IMR-90 (cell line): ENCODE measurements at regions not wholly inside any gene's neighbourhood (a gene's known extent, or its start where the extent isn't known, plus 50 kb on each side); places are given as distances from the start of the nearest gene placed in this dataset.
A peak's percentile ranks its signal among the peaks of the same experiment; 100 is the strongest.

Experiments
- ATAC-seq: fragments of 200-7000 bp; cut with Tn5 transposase; 2 replicates; pipeline ENCODE4 v1.9.1; 2020; ENCODE audit warnings: low read depth, mild to moderate bottlenecking, moderate library complexity
- BruUV-seq: library from RNA; stranded (reverse); fragments of 400-500 nt; replicated peaks from 2 replicates; lab custom pipeline; 2021; lab: Mats Ljungman, UMichigan
- CTCF ChIA-PET: fragments of 300-600 bp; formaldehyde crosslinking; extraction: SDS; loops from one replicate; lab custom pipeline; 2021; ENCODE audit warnings: antibody characterized with exemption; lab: Yijun Ruan, JAX
- POLR2A ChIA-PET: fragments of 300-600 bp; sonication (Branson Sonifier 250); formaldehyde crosslinking; loops from one replicate; lab custom pipeline; 2022; ENCODE audit warnings: antibody characterized with exemption; ENCODE audit not compliant: unreplicated experiment; lab: Charles Lee
- DNase-seq: peaks from one replicate; pipeline ENCODE4 v3.0.0; 2013
- H2AFZ ChIP-seq: replicated peaks from 2 replicates; pipeline ENCODE3; 2013; ENCODE audit warnings: low read length, mild to moderate bottlenecking; ENCODE audit not compliant: poor library complexity
- H2AK5ac ChIP-seq: 2 replicates; pipeline ENCODE4 v1.6.1; 2013; ENCODE audit warnings: low read depth, low read length, inconsistent platforms
- H2AK9ac ChIP-seq: replicated peaks from 2 replicates; pipeline ENCODE3; 2013; ENCODE audit warnings: mild to moderate bottlenecking, low read depth, low read length, moderate library complexity; ENCODE audit not compliant: poor library complexity
- H2BK120ac ChIP-seq: 2 replicates; pipeline ENCODE4 v1.6.1; 2013; ENCODE audit warnings: low read depth, low read length, inconsistent platforms
- H2BK15ac ChIP-seq: 3 replicates; pipeline ENCODE4 v1.6.1; 2013; ENCODE audit warnings: low read depth, low read length, inconsistent platforms
- H2BK20ac ChIP-seq: 2 replicates; pipeline ENCODE4 v1.6.1; 2013; ENCODE audit warnings: low read depth, mild to moderate bottlenecking, inconsistent platforms, low read length, moderate library complexity
- H2BK5ac ChIP-seq: 2 replicates; pipeline ENCODE4 v1.6.1; 2013; ENCODE audit warnings: mild to moderate bottlenecking, low read depth, low read length, inconsistent platforms; ENCODE audit not compliant: poor library complexity, severe bottlenecking
- H3K14ac ChIP-seq: replicated peaks from 2 replicates; pipeline ENCODE4 v1.6.1; 2013; ENCODE audit warnings: low read depth, low read length, inconsistent platforms
- H3K18ac ChIP-seq: 2 replicates; pipeline ENCODE4 v1.6.1; 2013; ENCODE audit warnings: low read depth, low read length, control low read depth
- H3K23ac ChIP-seq: 2 replicates; pipeline ENCODE4 v1.6.1; 2013; ENCODE audit warnings: low read depth, low read length, inconsistent platforms
- H3K27ac ChIP-seq: 2 replicates; pipeline ENCODE4 v1.5.1; 2013; ENCODE audit warnings: mild to moderate bottlenecking, control low read depth, low read length; ENCODE audit not compliant: insufficient read depth
- H3K27me3 ChIP-seq: 2 replicates; pipeline ENCODE4 v1.6.1; 2013; ENCODE audit warnings: low read length; ENCODE audit not compliant: control insufficient read depth, insufficient read depth
- H3K36me3 ChIP-seq: 2 replicates; pipeline ENCODE4 v1.6.1; 2013; ENCODE audit warnings: low read length, mixed read lengths; ENCODE audit not compliant: control insufficient read depth, insufficient read depth
- H3K4ac ChIP-seq: 2 replicates; pipeline ENCODE4 v1.6.1; 2013; ENCODE audit warnings: low read depth, low read length, inconsistent platforms
- H3K4me1 ChIP-seq: 2 replicates; pipeline ENCODE4 v1.6.1; 2013; ENCODE audit warnings: low read length, mixed read lengths; ENCODE audit not compliant: control insufficient read depth, insufficient read depth
- H3K4me2 ChIP-seq: 2 replicates; pipeline ENCODE4 v1.6.1; 2013; ENCODE audit warnings: low read depth, mild to moderate bottlenecking, control low read depth, low read length, moderate library complexity
- H3K4me3 ChIP-seq: 2 replicates; pipeline ENCODE4 v1.5.1; 2013; ENCODE audit warnings: low read depth, mild to moderate bottlenecking, control low read depth, low read length, moderate library complexity; ENCODE audit not compliant: insufficient read depth
- H3K56ac ChIP-seq: 2 replicates; pipeline ENCODE4 v1.6.1; 2013; ENCODE audit warnings: low read length, inconsistent platforms; ENCODE audit not compliant: insufficient read depth; ENCODE audit errors: extremely low read depth
- H3K79me1 ChIP-seq, 2 experiments: 2 replicates each; pipeline ENCODE4 v1.6.1; 2013; ENCODE audit warnings: low read length in 2 of 2, inconsistent platforms in 1 of 2, low read depth in 1 of 2
- H3K9ac ChIP-seq: 2 replicates; pipeline ENCODE4 v1.6.1; 2013; ENCODE audit warnings: low read depth, low read length, control low read depth
- H3K9me1 ChIP-seq: 2 replicates; pipeline ENCODE4 v1.6.1; 2013; ENCODE audit warnings: low read length, inconsistent platforms; ENCODE audit not compliant: insufficient read depth
- H3K9me3 ChIP-seq: 2 replicates; pipeline ENCODE4 v1.6.1; 2013; ENCODE audit warnings: low read length; ENCODE audit not compliant: control insufficient read depth, insufficient read depth
- H4K20me1 ChIP-seq: 2 replicates; pipeline ENCODE4 v1.6.1; 2013; ENCODE audit warnings: low read length, inconsistent platforms; ENCODE audit not compliant: insufficient read depth
- H4K5ac ChIP-seq: 2 replicates; pipeline ENCODE4 v1.6.1; 2013; ENCODE audit warnings: mild to moderate bottlenecking, low read depth, low read length, control low read depth
- H4K8ac ChIP-seq, 2 experiments: 2 replicates each; pipeline ENCODE4 v1.6.1; 2013; ENCODE audit warnings: low read depth in 2 of 2, low read length in 2 of 2, control low read depth in 1 of 2, inconsistent platforms in 1 of 2
- H4K91ac ChIP-seq: 2 replicates; pipeline ENCODE4 v1.6.1; 2013; ENCODE audit warnings: low read depth, low read length, inconsistent platforms; ENCODE audit not compliant: insufficient read depth
- BHLHE40 ChIP-seq: fragments of 150-350 bp; IDR thresholded peaks from 2 replicates; pipeline ENCODE4 v1.6.1; 2016; ENCODE audit warnings: mild to moderate bottlenecking, low read depth, low read length
- CHD1 ChIP-seq: IDR thresholded peaks from 2 replicates; pipeline ENCODE4 v1.6.1; 2012; ENCODE audit warnings: low read depth, low read length, improper control_type of control experiment
- MAFK ChIP-seq: IDR thresholded peaks from 2 replicates; pipeline ENCODE4 v1.6.1; 2012; ENCODE audit warnings: low read depth, low read length, improper control_type of control experiment
- MXI1 ChIP-seq: IDR thresholded peaks from 2 replicates; pipeline ENCODE4 v1.6.1; 2012; ENCODE audit warnings: low read depth, mild to moderate bottlenecking, low read length, moderate library complexity, borderline replicate concordance
- NFE2L2 ChIP-seq: fragments of 150-350 bp; IDR thresholded peaks from 2 replicates; pipeline ENCODE4 v1.6.1; 2016; ENCODE audit warnings: low read depth, mild to moderate bottlenecking, low read length
- POLR2A ChIP-seq: IDR thresholded peaks from 2 replicates; pipeline ENCODE4 v1.6.1; 2012; ENCODE audit warnings: mild to moderate bottlenecking, low read depth, low read length
- RFX5 ChIP-seq: IDR thresholded peaks from 2 replicates; pipeline ENCODE4 v1.8.0; 2012; ENCODE audit warnings: low read depth, mild to moderate bottlenecking, low read length, moderate library complexity
- SMC3 ChIP-seq: fragments of 150-350 bp; IDR thresholded peaks from 2 replicates; pipeline ENCODE4 v1.6.1; 2016; ENCODE audit warnings: low read depth, mild to moderate bottlenecking, antibody characterized with exemption, low read length, moderate library complexity
- WGBS, 2 experiments: methylation state at CpG; one replicate each; pipeline versions ENCODE4 v1.1.5 to v1.1.7; 2013; ENCODE audit warnings: missing lambda C conversion rate in 2 of 2; ENCODE audit not compliant: insufficient read length in 1 of 2; ENCODE audit errors: extremely low coverage in 2 of 2; 5-methylcytosine and 5-hydroxymethylcytosine counted together
- dilution Hi-C: fragments of 300-500 bp; cut with HindIII; formaldehyde crosslinking; loops from one replicate; pipeline ENCODE4 v1.14.3; 2018; ENCODE audit warnings: low sequenced_read_pairs; ENCODE audit not compliant: unreplicated experiment
- in situ Hi-C: fragments of 300-500 bp; cut with MboI; formaldehyde crosslinking; loops from 3 replicates; pipeline ENCODE4 v1.14.3; 2019; ENCODE audit warnings: low sequenced_read_pairs, inconsistent platforms, mixed read lengths
- intact Hi-C: fragments of 100-400 bp; cut with micrococcal nuclease; formaldehyde crosslinking; loops from 2 replicates; pipeline ENCODE4 v1.10.0; 2022
- TF ChIP-seq, protein P1 (sequence below): fragments of 150-350 bp; IDR thresholded peaks from 2 replicates; pipeline ENCODE4 v1.6.1; 2016; ENCODE audit warnings: low read depth, mild to moderate bottlenecking, low read length, moderate library complexity, borderline replicate concordance
- TF ChIP-seq, protein P2 (sequence below): conservative IDR thresholded peaks from 2 replicates; pipeline ENCODE4 v1.5.1; 2012; ENCODE audit warnings: mild to moderate bottlenecking, low read depth, low read length, improper control_type of control experiment

DNA sequence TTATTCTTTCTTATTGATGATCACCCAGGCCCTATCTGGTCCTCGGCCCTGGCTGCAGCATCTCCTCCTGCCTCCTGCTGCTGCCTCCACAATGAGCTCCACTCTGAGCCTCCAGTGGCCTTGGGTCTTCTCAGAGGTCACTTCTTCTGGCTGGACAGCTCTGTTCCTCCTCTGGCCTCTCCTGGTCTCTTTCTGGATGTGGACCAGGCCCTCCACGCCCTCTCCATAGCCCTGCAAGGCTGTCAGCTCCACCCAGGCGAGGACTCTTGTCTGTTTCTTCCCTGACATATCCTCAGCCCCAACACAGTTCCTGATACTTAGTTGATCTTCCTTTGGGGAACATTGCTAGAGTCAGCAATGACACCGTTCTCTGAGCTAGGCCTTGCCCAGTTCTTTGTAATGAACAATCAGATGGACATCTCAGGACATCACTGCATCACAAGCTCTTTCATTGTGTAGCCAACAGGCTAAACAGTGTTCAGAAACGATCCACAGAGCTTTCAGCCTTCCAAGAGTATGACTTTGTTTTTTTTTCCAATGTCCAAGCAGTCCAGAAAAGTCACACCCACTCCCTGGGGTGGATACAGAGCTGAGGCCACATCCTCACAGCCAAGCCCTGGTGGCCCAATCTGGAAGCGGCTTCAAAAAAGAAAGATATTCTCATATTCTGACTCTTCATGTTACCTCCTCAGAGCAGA is 62.5 kb upstream of the DNAH5 start:
- peaks cover 41 to 65% of the 10 kb centered on the region in 2 experiments for H3K79me1 ChIP-seq
- H3K56ac ChIP-seq = peak overlapping the region; percentile 42; the same call in 1 of the 2 replicates
- H3K14ac ChIP-seq = peak overlapping the region; percentile 85
- H2AK9ac ChIP-seq = peak overlapping the region; percentile 2
- H3K36me3 ChIP-seq = peaks cover 10% of the 10 kb centered on the region
- peak overlapping the region; percentile 97 for H3K23ac ChIP-seq
- peak overlapping the region; percentile 94 for H3K4ac ChIP-seq
- H2AFZ ChIP-seq = no peak overlapping the region
- peak overlapping the region; percentile 44 for H2BK5ac ChIP-seq
- peak overlapping the region; percentile 90 to 95 for H4K8ac ChIP-seq
- H3K9me1 ChIP-seq = peaks cover 21% of the 10 kb centered on the region
- H3K18ac ChIP-seq = peak overlapping the region; percentile 97
- no peak overlapping the region for H3K4me3 ChIP-seq
- peak overlapping the region; percentile 94 for H4K5ac ChIP-seq
- WGBS, 2 experiments = 71% methylated on average over 2 of the region's 6 CpGs; no CpG with 5 or more reads in 1 of the 2 experiments
- intact Hi-C loops (loop anchor here (5.0 kb wide), 2 partner anchors 45 to 265 kb away; no protein-coding TSS in a partner anchor), dilution Hi-C loops (no loop called here), in situ Hi-C loops (no loop called here)
- H3K27ac ChIP-seq = peak overlapping the region; percentile 87
- no peaks in the 10 kb centered on the region for H3K27me3 ChIP-seq
- DNase-seq (no peak), ATAC-seq (no peak)
- H3K9ac ChIP-seq = peak overlapping the region; percentile 33
- H2BK20ac ChIP-seq = peak overlapping the region; percentile 90
- ChIA-PET POLR2A (interaction anchor here (1.3 kb wide), 1 partner anchor 28 kb away, joined by 3 read pairs; no protein-coding TSS in a partner anchor), CTCF (interaction anchor here (0.6 to 1.3 kb wide), 7 partner anchors 14 to 153 kb away, joined by 3 to 10 read pairs (median 3); no protein-coding TSS in a partner anchor)
- H4K20me1 ChIP-seq = no peaks in the 10 kb centered on the region
- no peak for TF ChIP-seq NFE2L2
- TF ChIP-seq SMC3 = no peak
- no peak for TF ChIP-seq MXI1
- TF ChIP-seq, protein P1, sequence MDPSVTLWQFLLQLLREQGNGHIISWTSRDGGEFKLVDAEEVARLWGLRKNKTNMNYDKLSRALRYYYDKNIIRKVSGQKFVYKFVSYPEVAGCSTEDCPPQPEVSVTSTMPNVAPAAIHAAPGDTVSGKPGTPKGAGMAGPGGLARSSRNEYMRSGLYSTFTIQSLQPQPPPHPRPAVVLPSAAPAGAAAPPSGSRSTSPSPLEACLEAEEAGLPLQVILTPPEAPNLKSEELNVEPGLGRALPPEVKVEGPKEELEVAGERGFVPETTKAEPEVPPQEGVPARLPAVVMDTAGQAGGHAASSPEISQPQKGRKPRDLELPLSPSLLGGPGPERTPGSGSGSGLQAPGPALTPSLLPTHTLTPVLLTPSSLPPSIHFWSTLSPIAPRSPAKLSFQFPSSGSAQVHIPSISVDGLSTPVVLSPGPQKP = no peak
- TF ChIP-seq CHD1 = no peak
- no peak for TF ChIP-seq MAFK
- TF ChIP-seq, protein P2, sequence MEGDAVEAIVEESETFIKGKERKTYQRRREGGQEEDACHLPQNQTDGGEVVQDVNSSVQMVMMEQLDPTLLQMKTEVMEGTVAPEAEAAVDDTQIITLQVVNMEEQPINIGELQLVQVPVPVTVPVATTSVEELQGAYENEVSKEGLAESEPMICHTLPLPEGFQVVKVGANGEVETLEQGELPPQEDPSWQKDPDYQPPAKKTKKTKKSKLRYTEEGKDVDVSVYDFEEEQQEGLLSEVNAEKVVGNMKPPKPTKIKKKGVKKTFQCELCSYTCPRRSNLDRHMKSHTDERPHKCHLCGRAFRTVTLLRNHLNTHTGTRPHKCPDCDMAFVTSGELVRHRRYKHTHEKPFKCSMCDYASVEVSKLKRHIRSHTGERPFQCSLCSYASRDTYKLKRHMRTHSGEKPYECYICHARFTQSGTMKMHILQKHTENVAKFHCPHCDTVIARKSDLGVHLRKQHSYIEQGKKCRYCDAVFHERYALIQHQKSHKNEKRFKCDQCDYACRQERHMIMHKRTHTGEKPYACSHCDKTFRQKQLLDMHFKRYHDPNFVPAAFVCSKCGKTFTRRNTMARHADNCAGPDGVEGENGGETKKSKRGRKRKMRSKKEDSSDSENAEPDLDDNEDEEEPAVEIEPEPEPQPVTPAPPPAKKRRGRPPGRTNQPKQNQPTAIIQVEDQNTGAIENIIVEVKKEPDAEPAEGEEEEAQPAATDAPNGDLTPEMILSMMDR = no peak
- no peak for TF ChIP-seq POLR2A
- TF ChIP-seq RFX5 = no peak
- TF ChIP-seq BHLHE40 = no peak
- no TSS peak for BruUV-seq
- H2AK5ac ChIP-seq = peak overlapping the region; percentile 83
- H3K9me3 ChIP-seq = peaks cover 5% of the 10 kb centered on the region
- H2BK120ac ChIP-seq = peak overlapping the region; percentile 99
- no peak overlapping the region for H3K4me2 ChIP-seq
- H3K4me1 ChIP-seq = peaks cover 29% of the 10 kb centered on the region
- H4K91ac ChIP-seq = peak overlapping the region; percentile 98
- peak overlapping the region; percentile 95 for H2BK15ac ChIP-seq
